Ishikawa (cell line): ENCODE measurements at regions not wholly inside any gene's neighbourhood (a gene's known extent, or its start where the extent isn't known, plus 50 kb on each side); places are given as distances from the start of the nearest gene placed in this dataset.

ENCODE experiments used
- CEBPB ChIP-seq: IDR thresholded peaks from 2 replicates; pipeline ENCODE4 v1.6.1; 2012
- CREB1 ChIP-seq: IDR thresholded peaks from 2 replicates; pipeline ENCODE4 v1.6.1; 2012; ENCODE audit warnings: low read depth
- EGR1 ChIP-seq: IDR thresholded peaks from 2 replicates; pipeline ENCODE4 v1.6.1; 2012
- EP300 ChIP-seq: IDR thresholded peaks from 2 replicates; pipeline ENCODE4 v1.6.1; 2012; ENCODE audit warnings: borderline replicate concordance
- FOXM1 ChIP-seq: IDR thresholded peaks from 2 replicates; pipeline ENCODE4 v1.6.1; 2012; ENCODE audit warnings: low read depth, borderline replicate concordance
- NFIC ChIP-seq: IDR thresholded peaks from 2 replicates; pipeline ENCODE4 v1.6.1; 2012
- RAD21 ChIP-seq: IDR thresholded peaks from 2 replicates; pipeline ENCODE4 v1.6.1; 2012; ENCODE audit warnings: low read depth
- TAF1 ChIP-seq: IDR thresholded peaks from 2 replicates; pipeline ENCODE4 v1.6.1; 2012; ENCODE audit warnings: low read depth, mild to moderate bottlenecking
- TCF12 ChIP-seq: IDR thresholded peaks from 2 replicates; pipeline ENCODE4 v1.6.1; 2012; ENCODE audit warnings: low read depth
- TEAD4 ChIP-seq: IDR thresholded peaks from 2 replicates; pipeline ENCODE4 v1.6.1; 2012
- YY1 ChIP-seq: IDR thresholded peaks from 2 replicates; pipeline ENCODE4 v1.6.1; 2012; ENCODE audit warnings: low read depth
- ZBTB7A ChIP-seq: IDR thresholded peaks from 2 replicates; pipeline ENCODE4 v1.6.1; 2012; ENCODE audit warnings: low read depth
- TF ChIP-seq, protein P1 (sequence below): IDR thresholded peaks from 2 replicates; pipeline ENCODE4 v1.6.1; 2012
- TF ChIP-seq, protein P2 (sequence below): IDR thresholded peaks from 2 replicates; pipeline ENCODE4 v1.6.1; 2012; ENCODE audit warnings: low read depth, mild to moderate bottlenecking
- TF ChIP-seq, protein P3 (sequence below): IDR thresholded peaks from 2 replicates; pipeline ENCODE4 v1.6.1; 2012

DNA sequence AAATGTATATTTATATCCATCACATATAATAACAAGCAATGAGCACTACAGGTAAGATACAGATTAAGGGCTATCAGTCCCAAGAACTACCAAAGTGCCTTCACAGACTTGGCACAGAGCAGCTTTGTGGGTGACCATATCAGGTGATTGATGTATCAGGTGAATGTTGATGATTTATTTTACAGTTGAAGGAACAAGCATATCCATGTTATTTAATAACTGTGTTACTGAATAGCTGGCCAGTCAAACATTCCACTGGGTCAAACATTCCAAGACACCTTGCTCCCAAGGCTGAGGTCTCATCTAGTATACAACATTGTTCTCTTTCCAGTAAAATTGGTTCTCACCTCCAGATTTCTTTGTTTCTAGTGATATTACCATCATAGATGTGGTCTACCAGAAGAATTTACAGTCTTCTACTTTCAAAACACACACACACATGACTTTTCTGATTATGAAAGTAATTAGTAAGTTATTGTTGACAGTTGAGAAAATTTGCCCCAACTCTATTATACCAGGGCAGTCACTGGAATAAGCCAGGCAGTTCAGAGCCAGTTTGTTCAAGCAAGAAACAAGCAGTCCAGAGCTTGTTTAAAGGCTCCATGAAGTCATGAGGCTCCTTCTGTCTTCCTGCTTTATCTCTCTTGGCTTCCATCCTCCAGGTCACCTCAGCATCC, 68.2 kb downstream of the ELAPOR2 start:
- TF ChIP-seq CREB1: no peak
- no peak for TF ChIP-seq ZBTB7A
- TF ChIP-seq, protein P1, sequence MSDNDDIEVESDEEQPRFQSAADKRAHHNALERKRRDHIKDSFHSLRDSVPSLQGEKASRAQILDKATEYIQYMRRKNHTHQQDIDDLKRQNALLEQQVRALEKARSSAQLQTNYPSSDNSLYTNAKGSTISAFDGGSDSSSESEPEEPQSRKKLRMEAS: no peak
- TF ChIP-seq, protein P2, sequence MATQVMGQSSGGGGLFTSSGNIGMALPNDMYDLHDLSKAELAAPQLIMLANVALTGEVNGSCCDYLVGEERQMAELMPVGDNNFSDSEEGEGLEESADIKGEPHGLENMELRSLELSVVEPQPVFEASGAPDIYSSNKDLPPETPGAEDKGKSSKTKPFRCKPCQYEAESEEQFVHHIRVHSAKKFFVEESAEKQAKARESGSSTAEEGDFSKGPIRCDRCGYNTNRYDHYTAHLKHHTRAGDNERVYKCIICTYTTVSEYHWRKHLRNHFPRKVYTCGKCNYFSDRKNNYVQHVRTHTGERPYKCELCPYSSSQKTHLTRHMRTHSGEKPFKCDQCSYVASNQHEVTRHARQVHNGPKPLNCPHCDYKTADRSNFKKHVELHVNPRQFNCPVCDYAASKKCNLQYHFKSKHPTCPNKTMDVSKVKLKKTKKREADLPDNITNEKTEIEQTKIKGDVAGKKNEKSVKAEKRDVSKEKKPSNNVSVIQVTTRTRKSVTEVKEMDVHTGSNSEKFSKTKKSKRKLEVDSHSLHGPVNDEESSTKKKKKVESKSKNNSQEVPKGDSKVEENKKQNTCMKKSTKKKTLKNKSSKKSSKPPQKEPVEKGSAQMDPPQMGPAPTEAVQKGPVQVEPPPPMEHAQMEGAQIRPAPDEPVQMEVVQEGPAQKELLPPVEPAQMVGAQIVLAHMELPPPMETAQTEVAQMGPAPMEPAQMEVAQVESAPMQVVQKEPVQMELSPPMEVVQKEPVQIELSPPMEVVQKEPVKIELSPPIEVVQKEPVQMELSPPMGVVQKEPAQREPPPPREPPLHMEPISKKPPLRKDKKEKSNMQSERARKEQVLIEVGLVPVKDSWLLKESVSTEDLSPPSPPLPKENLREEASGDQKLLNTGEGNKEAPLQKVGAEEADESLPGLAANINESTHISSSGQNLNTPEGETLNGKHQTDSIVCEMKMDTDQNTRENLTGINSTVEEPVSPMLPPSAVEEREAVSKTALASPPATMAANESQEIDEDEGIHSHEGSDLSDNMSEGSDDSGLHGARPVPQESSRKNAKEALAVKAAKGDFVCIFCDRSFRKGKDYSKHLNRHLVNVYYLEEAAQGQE: no peak

DNA sequence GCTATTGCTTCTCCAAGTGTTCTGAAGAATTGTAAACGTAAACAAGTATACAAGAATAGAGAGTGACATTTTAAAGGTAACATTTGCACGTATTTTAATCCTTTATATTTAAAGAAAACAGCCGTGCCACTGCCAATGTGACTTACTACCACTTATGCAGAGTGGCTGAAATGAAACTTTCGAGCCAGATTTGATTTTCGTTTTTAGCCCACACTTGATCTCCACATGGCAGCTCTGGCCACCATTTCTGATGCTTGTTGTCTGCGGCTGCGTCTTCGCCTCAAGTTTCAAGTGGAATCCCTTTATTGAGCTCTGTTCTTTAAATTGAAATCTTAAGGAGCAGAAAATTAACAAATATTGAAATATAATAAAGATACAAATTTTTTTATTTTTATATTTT, 70.0 kb downstream of the ELAPOR2 start:
- TF ChIP-seq TAF1 (no peak), RAD21 (no peak), FOXM1 (no peak)

DNA sequence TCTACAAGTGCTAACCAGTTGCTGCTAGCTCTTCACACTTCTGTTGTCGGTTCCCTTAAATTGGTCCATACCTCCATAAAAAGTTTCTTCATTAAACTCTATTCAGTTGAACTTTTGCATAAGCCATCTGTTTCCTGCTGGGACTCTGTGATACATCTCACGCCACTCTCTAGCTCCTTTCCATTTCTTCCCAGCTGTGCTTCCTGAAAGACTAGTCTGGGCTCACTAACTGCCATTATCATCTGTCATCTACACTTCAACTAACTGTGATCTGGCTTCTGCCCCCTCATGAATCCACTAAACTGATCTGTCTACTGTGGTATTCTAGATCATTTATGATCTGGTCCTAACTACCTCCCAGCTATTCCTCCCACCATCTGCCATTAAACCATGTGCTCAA, 78.3 kb downstream of the ELAPOR2 start:
- TF ChIP-seq EGR1 (no peak), EP300 (no peak), TAF1 (no peak), TEAD4 (no peak)
- TF ChIP-seq, protein P2: no peak

DNA sequence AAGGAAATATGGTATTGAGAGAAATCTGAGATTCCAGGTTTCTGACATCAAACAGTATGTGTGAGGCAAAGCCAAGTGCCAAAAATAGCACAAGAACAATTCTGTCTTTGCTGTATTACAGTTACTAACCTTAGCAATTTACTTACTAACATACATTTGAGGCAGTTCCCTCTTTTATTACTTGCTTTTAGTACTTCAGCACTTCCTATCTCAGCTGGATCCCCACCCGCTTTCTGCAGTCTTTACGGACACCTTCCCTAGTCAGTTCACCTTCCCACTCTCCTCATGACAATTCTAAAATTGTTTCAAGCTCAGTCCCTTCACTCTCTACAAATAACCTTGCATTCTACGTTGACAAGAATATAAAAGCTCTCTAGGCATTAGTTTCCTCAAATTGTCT, 79.2 kb downstream of the ELAPOR2 start:
- TF ChIP-seq ZBTB7A: no peak
- no peak for TF ChIP-seq EP300
- TF ChIP-seq, protein P2: no peak
- TF ChIP-seq CEBPB: no peak
- TF ChIP-seq RAD21: no peak
- no peak for TF ChIP-seq TAF1
- TF ChIP-seq, protein P3, sequence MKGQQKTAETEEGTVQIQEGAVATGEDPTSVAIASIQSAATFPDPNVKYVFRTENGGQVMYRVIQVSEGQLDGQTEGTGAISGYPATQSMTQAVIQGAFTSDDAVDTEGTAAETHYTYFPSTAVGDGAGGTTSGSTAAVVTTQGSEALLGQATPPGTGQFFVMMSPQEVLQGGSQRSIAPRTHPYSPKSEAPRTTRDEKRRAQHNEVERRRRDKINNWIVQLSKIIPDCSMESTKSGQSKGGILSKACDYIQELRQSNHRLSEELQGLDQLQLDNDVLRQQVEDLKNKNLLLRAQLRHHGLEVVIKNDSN: no peak
- TF ChIP-seq YY1: no peak
- no peak for TF ChIP-seq NFIC
- TF ChIP-seq, protein P1: no peak
- TF ChIP-seq TCF12: no peak
- TF ChIP-seq FOXM1: no peak

DNA sequence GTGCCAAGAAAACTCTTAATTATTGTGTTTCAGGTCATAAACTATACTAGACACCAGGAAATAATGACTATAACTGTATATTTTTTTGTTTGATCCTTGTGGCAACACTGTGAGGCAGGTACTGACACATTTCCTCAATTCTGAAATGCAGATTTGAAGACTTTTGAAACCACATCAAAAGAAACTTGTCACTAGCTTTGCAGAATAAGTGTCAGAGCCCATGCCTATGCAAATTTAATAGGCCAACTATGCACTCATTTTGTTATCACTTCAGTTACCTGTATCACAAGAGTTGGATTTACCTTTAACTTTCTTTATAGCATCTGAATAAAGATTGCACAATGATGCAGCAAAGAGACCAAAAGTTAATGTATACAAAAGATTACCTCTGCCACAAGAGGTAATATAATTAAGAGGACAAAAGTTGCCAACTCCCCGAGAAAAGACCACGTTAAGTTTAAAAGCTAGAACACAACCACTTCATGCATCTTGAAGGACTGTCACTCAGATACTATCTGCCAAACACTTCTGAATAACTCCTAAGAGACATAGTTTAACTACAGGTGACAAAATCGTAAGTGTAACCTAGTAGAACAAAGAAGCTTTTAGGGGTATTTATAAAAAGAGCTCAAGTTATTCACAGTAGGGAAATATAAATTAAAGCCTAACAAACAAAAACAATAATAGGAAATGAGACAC, 80.5 kb downstream of the ELAPOR2 start:
- TF ChIP-seq RAD21 (no peak), CEBPB (no peak), ZBTB7A (no peak)
- TF ChIP-seq, protein P2: no peak
